Keratinocyte (primary cell): ENCODE measurements at regions not wholly inside any gene's neighbourhood (a gene's known extent, or its start where the extent isn't known, plus 50 kb on each side); places are given as distances from the start of the nearest gene placed in this dataset.
"Not testable (repeated sequence)": the region's sequence is repeated elsewhere in the genome, so short reads cannot be mapped to it uniquely, and the experiment has no call there.

Experiments used
- DNase-seq: peaks from one replicate; pipeline ENCODE4 v3.0.0-alpha.2; 2011; ENCODE audit warnings: low read depth, missing footprints, low spot score
- FAIRE-seq: peaks from 2 replicates; lab custom pipeline; 2011; peaks lifted over from hg19 to GRCh38; lab: Jason Lieb, UNC
- H2AFZ ChIP-seq: 2 replicates; pipeline ENCODE4 v1.6.0; 2012; ENCODE audit warnings: low read length, control low read depth, inconsistent platforms; ENCODE audit not compliant: control insufficient read depth
- H3K27ac ChIP-seq: 2 replicates; pipeline ENCODE4 v1.5.1; 2011; ENCODE audit warnings: low read length; ENCODE audit not compliant: control insufficient read depth, insufficient read depth
- H3K27me3 ChIP-seq: 3 replicates; pipeline ENCODE4 v1.6.0; 2011; ENCODE audit warnings: low read length; ENCODE audit not compliant: control insufficient read depth, insufficient read depth; ENCODE audit errors: extremely low read depth
- H3K36me3 ChIP-seq, 2 experiments: 2 replicates in 1 of 2; 3 replicates in 1 of 2; pipeline ENCODE4 v1.5.1; 2011; ENCODE audit warnings: low read length in 2 of 2, mild to moderate bottlenecking in 1 of 2; ENCODE audit not compliant: control insufficient read depth in 2 of 2, insufficient read depth in 2 of 2; ENCODE audit errors: extremely low read depth in 1 of 2
- H3K4me1 ChIP-seq: 3 replicates; pipeline ENCODE4 v1.5.1; 2011; ENCODE audit warnings: low read length; ENCODE audit not compliant: control insufficient read depth, insufficient read depth; ENCODE audit errors: extremely low read depth
- H3K4me2 ChIP-seq: 3 replicates; pipeline ENCODE4 v1.6.0; 2011; ENCODE audit warnings: low read depth, low read length; ENCODE audit not compliant: control insufficient read depth, insufficient read depth; ENCODE audit errors: extremely low read depth
- H3K4me3 ChIP-seq, 3 experiments: fragments of 200-600 bp in 1 of 3; sonication (generic) in 1 of 3; 2 replicates in 2 of 3; 3 replicates in 1 of 3; pipeline ENCODE4 v1.5.1; 2011 to 2016; ENCODE audit warnings: low read length in 3 of 3, mild to moderate bottlenecking in 3 of 3, control low read depth in 2 of 3, inconsistent platforms in 1 of 3, low read depth in 1 of 3, mixed read lengths in 1 of 3, mixed run types in 1 of 3, moderate library complexity in 1 of 3; ENCODE audit not compliant: control insufficient read depth in 2 of 3, insufficient read depth in 2 of 3; ENCODE audit errors: extremely low read depth in 1 of 3
- H3K79me2 ChIP-seq: 2 replicates; pipeline ENCODE4 v1.6.0; 2012; ENCODE audit warnings: low read length; ENCODE audit not compliant: control insufficient read depth, insufficient read depth
- H3K9ac ChIP-seq: 3 replicates; pipeline ENCODE4 v1.6.0; 2011; ENCODE audit warnings: low read length; ENCODE audit not compliant: control insufficient read depth, insufficient read depth; ENCODE audit errors: extremely low read depth
- H3K9me1 ChIP-seq: 3 replicates; pipeline ENCODE4 v1.6.0; 2011; ENCODE audit warnings: low read length; ENCODE audit not compliant: control insufficient read depth, insufficient read depth; ENCODE audit errors: extremely low read depth
- H3K9me3 ChIP-seq: 2 replicates; pipeline ENCODE4 v1.5.1; 2012; ENCODE audit warnings: low read depth, low read length; ENCODE audit not compliant: control insufficient read depth
- H4K20me1 ChIP-seq: 3 replicates; pipeline ENCODE4 v1.6.0; 2011; ENCODE audit warnings: low read length; ENCODE audit not compliant: control insufficient read depth, insufficient read depth; ENCODE audit errors: extremely low read depth
- CTCF ChIP-seq, 3 experiments: IDR thresholded peaks in 1 of 3; conservative IDR thresholded peaks in 1 of 3; optimal IDR thresholded peaks in 1 of 3; 2 replicates in 2 of 3; 3 replicates in 1 of 3; pipeline versions ENCODE3 to v1.5.1; 2011; ENCODE audit warnings: low read length in 3 of 3, mild to moderate bottlenecking in 3 of 3, moderate library complexity in 2 of 3, control low read depth in 1 of 3, inconsistent platforms in 1 of 3; ENCODE audit not compliant: insufficient read depth in 2 of 3; ENCODE audit errors: extremely low read depth in 1 of 3
- EZH2 ChIP-seq: IDR thresholded peaks from one replicate; pipeline ENCODE4 v1.6.1; 2012; ENCODE audit warnings: inconsistent platforms, mild to moderate bottlenecking, low read length, moderate library complexity
- dilution Hi-C: fragments of 300-500 bp; cut with MboI; formaldehyde crosslinking; loops from one replicate; pipeline ENCODE4 v1.7.0; 2020; ENCODE audit warnings: low sequenced_read_pairs; ENCODE audit not compliant: extremely low pct_ligation_motif_present

GRCh38 chr5:159588941-159589340 is 258.7 kb upstream of the IL12B start:
- TF ChIP-seq EZH2, result no peak
- no peak for TF ChIP-seq CTCF (optimal IDR thresholded peaks at IDR 0.05 in 1 of 3, IDR thresholded peaks at IDR 0.05 in 1 of 3, conservative IDR thresholded peaks at IDR 0.05 in 1 of 3; ENCODE audit: extremely low read depth in 1 of 3, insufficient read depth in 2 of 3, low read length in 3 of 3)
- Histone ChIP-seq H3K9ac (no peak overlapping the region), H3K79me2 (no peaks in the 10 kb centered on the region), H3K4me1 (no peaks in the 10 kb centered on the region), H3K9me1 (no peaks in the 10 kb centered on the region), H2AFZ (no peak overlapping the region), H3K4me3 (no peak overlapping the region), H3K27ac (no peak overlapping the region), H3K4me2 (no peak overlapping the region), H3K27me3 (no peaks in the 10 kb centered on the region), H4K20me1 (no peaks in the 10 kb centered on the region), H3K9me3 (no peaks in the 10 kb centered on the region), H3K36me3 (no peaks in the 10 kb centered on the region)
- DNase-seq (no peak), FAIRE-seq (no peak)
- dilution Hi-C loops, result no loop called here

GRCh38 chr5:159593518-159594073 is 263.3 kb upstream of the IL12B start:
- no peaks in the 10 kb centered on the region for H3K79me2 ChIP-seq
- H3K9me1 ChIP-seq, result no peaks in the 10 kb centered on the region
- no peak overlapping the region for H3K4me2 ChIP-seq
- no peak overlapping the region for H3K9ac ChIP-seq
- H3K4me1 ChIP-seq, result no peaks in the 10 kb centered on the region
- H3K4me3 ChIP-seq, result no peak overlapping the region
- no peaks in the 10 kb centered on the region for H3K9me3 ChIP-seq
- no peak overlapping the region for H3K27ac ChIP-seq
- dilution Hi-C loops, result no loop called here
- H3K36me3 ChIP-seq, result no peaks in the 10 kb centered on the region
- no peak for FAIRE-seq
- no peak overlapping the region for H2AFZ ChIP-seq
- TF ChIP-seq EZH2 (no peak), CTCF (optimal IDR thresholded peaks at IDR 0.05 in 1 of 3, IDR thresholded peaks at IDR 0.05 in 1 of 3, conservative IDR thresholded peaks at IDR 0.05 in 1 of 3; ENCODE audit: extremely low read depth in 1 of 3, insufficient read depth in 2 of 3, low read length in 3 of 3) (no peak)
- H3K27me3 ChIP-seq, result no peaks in the 10 kb centered on the region
- H4K20me1 ChIP-seq, result no peaks in the 10 kb centered on the region
- DNase-seq, result no peak

- not testable (repeated sequence) for H3K9me3 ChIP-seq, DNase-seq, FAIRE-seq
These were observed 265.3 kb upstream of the IL12B start for GRCh38 chr5:159595561-159595960.

More at GRCh38 chr5:159595561-159595960, 265.3 kb upstream of the IL12B start:
- H3K9me1 ChIP-seq, H3K27ac ChIP-seq, dilution Hi-C loops, H3K4me1 ChIP-seq, H4K20me1 ChIP-seq, H3K4me3 ChIP-seq, H3K4me2 ChIP-seq, H2AFZ ChIP-seq, H3K9ac ChIP-seq, H3K27me3 ChIP-seq, H3K36me3 ChIP-seq, H3K79me2 ChIP-seq: not testable (repeated sequence)
